ENCODE measurements at regions not wholly inside any gene's neighbourhood (a gene's known extent, or its start where the extent isn't known, plus 50 kb on each side); places are given as distances from the start of the nearest gene placed in this dataset.

DNA sequence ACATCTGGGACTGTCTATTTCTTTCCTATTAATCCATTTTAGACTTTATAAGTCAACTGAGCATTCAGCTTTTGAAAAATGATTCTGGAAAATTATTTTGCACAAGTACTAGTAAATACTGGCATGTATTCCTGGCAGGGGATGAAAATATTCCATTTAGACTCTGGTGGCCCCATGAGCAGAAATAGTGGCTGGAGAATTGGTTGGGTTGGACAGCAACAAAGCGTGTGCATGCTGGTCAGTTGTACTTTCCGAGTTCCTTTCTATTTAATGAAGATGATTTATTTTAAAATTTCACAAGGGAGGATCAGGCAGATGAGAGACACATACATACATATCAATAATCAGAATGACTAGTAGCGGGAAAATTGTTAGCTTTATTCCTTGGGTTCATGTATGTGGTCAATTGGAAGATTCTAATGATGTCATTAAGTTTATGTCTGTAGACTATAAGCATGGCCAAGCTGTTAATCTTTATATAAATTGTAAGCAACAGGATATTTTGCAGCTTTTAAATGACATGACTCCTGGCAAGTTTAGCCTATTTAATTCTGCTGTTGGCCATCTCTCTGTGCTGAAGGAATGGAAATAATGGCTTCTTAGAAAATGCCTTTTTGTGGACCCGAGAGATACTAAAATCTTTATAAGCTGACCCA is 541.6 kb downstream of the SLC4A3 start:
- TF ChIP-seq CTCF (IDR thresholded peaks at IDR 0.05) (no peak), POLR2AphosphoS5 (IDR thresholded peaks at IDR 0.05) (no peak)
